Hematopoietic multipotent progenitor cell treated with erythropoietin and hydrocortisone succinate and interleukin-3 and kit ligand, for 15 days (in vitro differentiated cells): ENCODE measurements at regions not wholly inside any gene's neighbourhood (a gene's known extent, or its start where the extent isn't known, plus 50 kb on each side); places are given as distances from the start of the nearest gene placed in this dataset.
"Not testable (repeated sequence)": the region's sequence is repeated elsewhere in the genome, so short reads cannot be mapped to it uniquely, and the experiment has no call there.

Experiments used
- DNase-seq: peaks from one replicate; pipeline ENCODE4 v3.0.0-alpha.2; 2015; ENCODE audit warnings: low spot score

- DNase-seq, result no peak
Measured at GRCh38 chr7:125833839-125834238, 904.2 kb upstream of the POT1 start.

DNA sequence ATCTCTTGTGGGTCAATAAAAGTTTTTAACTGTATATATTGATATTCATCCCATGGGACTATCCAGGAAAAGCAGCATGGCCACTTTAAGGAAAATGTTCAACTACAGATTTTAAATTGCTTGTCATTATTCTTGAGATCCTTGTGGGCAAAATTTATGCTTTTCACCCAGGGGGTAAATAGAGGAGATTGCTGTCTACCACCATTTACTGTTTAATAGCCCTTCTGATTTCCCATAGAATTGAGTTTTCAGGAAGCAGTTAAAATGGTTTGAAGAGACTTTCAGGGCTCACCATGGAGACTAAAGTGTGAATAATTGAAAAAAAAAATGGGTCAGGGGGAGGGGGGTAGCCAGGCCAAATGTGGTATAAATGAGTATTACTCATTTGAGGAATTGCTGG, 901.1 kb upstream of the POT1 start:
- DNase-seq, result no peak

DNA sequence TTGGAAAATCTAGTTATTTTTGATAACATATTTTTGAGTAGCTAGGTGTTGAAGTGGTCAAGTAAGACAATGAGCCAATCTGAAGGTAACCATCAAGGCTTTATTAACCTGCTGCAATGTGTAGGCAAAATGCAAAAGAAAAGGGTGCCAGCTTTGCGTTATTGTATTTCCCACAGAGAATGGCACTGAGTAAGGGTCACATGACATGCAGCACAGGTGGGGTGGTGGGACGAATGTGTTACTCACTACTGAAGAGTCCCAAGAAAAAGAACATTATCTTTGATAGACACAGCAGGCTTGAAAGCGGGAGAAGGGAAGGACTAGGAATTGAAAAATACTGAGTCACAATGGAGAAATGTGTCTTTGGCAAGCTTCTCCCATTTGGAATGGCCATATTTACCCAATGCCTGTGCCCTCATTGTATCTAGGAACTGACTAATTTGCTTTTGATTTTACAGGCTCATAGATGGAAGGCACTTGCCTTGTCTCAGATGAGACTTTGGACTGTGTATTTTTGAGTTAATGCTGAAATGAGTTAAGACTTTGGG, 898.6 kb upstream of the POT1 start:
- DNase-seq, result no peak

- DNase-seq, result no peak
Measured at GRCh38 chr7:125823538-125823937, 893.9 kb upstream of the POT1 start.

GRCh38 chr7:125820495-125820894, 890.9 kb upstream of the POT1 start:
- no peak for DNase-seq

- DNase-seq, result no peak
Measured at GRCh38 chr7:125814100-125814499, 884.5 kb upstream of the POT1 start.

- not testable (repeated sequence) for DNase-seq
Measured at GRCh38 chr7:125806491-125806890, 876.9 kb upstream of the POT1 start.

DNA sequence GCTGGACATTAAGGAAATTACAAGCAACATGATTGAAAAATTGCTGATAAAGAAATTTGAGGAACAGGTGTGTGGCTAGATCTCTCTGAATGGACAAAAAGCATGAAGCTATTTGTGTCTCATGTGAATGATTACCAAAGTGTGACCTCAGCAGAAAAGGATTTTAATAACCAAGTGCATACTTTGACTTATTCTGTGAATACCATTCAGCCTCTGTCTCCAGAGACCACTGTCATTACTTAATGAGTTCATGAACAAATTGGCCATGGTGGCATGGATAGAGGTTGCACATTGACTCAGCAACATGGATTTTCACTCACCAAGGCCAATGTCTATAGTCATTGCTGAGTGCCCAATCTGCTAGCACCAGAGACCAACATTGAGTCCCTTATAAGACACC, 874.6 kb upstream of the POT1 start:
- DNase-seq, result no peak

- DNase-seq, result no peak
Measured at GRCh38 chr7:125780153-125780552, 850.5 kb upstream of the POT1 start.

DNA sequence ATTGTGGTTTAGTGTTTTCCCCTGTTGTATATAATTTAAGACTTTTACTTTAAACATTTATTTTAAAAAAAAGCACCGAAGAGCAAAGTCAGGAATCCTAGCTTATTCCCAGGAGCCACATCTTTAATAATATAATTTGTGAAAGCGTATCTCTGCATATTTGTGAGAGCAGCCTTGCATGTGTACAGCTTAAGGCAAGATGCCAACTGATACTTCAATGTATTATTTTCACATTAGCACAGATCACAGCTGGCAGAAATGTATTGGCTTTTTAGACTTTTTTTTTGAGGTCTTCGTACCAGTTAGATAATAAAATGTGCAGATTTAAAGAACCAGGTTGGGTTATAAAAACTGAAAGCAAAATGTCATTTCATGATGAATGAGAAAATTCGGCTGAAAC, 845.7 kb upstream of the POT1 start:
- DNase-seq, result no peak

GRCh38 chr7:125773113-125773785, 843.6 kb upstream of the POT1 start:
- no peak for DNase-seq

GRCh38 chr7:125747966-125748365, 818.3 kb upstream of the POT1 start:
- DNase-seq, result no peak

DNA sequence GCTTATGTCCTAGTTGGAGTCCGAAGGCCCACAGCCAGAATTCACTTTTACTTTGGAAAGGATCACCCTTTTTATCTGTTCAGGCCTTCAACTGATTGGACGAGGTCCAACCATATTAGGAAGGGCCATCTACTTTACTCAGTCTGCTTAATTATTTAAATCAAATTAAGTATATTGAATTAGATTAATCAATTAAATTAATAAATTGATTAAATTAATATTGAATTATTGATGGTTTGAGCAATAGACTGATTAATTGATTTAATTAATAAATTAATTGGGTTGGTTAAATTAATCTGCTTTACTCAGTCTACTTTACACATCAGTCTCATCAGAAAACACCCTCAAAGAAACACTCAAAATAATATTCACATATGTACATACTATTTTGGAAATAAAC, 816.9 kb upstream of the POT1 start:
- DNase-seq, result no peak

- no peak for DNase-seq
Measured at GRCh38 chr7:125727215-125727614, 797.6 kb upstream of the POT1 start.

GRCh38 chr7:125695626-125696025, 766.0 kb upstream of the POT1 start:
- DNase-seq, result no peak

- no peak for DNase-seq
Measured at GRCh38 chr7:125683156-125683555, 753.5 kb upstream of the POT1 start.

GRCh38 chr7:125681508-125681907, 751.9 kb upstream of the POT1 start:
- DNase-seq, result no peak

GRCh38 chr7:125678771-125679170, 749.1 kb upstream of the POT1 start:
- DNase-seq, result no peak

- peak; percentile 2 for DNase-seq
Measured at GRCh38 chr7:125675640-125676039, 746.0 kb upstream of the POT1 start.

DNA sequence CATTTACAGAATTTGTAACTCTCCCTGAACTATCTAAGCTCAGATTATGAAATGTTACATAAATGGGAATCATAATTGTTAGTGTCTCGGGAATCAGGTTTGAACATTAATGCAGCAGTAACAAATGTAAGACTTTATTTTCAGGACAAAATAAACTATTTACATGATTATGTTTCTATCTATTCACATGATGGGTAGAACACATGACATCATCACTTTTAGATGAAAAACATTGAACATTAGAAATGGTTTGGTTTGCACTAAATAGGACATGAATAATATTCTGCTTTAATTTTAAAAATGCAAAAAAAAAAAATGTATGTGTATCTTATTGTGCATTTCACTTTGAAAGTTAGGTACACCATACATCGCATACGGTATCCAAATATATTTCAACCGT, 745.5 kb upstream of the POT1 start:
- DNase-seq, result no peak

DNA sequence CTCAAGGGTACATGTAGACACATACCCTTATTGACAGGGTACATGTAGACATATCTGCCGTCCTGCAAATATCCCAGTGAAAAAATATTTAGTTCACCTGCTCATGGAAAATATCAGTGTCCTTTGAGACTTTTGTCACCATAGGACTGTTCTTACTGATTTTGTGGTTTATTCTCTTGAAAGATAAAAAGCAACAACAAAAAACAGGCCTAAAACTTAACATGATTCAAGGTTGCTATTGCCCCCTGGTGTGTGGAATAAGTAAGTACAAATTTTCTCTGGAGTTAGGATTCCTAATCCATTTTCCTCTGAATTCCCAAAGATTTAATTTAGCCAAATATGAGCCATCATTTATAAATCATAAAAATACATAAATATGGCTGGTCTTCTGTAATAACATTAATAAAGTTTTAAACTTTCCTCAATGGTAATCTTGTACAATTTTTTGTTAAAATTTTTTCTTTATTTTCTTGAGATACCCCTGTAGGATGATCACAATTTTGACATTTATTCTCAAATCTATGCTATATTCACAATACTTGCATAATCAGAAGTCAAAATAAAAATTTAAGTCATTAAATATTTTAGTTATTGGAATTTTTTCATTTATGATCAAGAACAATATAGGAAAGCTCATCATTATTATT, 741.4 kb upstream of the POT1 start:
- no peak for DNase-seq

- no peak for DNase-seq
Measured at GRCh38 chr7:125668321-125668993, 738.8 kb upstream of the POT1 start.

DNA sequence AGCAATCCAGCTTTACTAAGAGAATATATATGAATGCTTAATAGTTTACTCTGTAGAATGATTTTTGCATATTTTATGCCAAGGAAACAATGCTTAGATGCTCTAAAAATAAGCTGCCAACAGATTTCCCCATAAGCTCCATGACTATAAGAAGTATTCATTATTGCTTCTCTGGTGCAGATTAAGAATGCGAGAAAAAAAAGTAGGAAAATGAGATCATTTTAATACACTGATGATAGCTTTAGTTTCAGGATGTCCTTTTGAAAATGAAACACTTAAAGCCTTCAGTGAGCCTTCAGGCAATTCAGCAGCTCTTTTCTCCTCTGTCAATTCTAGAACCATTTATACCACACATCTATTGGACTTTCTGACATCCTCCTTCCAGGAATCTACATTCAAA, 735.0 kb upstream of the POT1 start:
- DNase-seq, result no peak
